GM21825 (cell line): ENCODE measurements at regions not wholly inside any gene's neighbourhood (a gene's known extent, or its start where the extent isn't known, plus 50 kb on each side); places are given as distances from the start of the nearest gene placed in this dataset.

Experiments
- ATAC-seq: cut with Tn5 transposase; IDR thresholded peaks from one replicate; pipeline ENCODE4 v1.9.1; 2021; ENCODE audit warnings: mild to moderate bottlenecking, moderate library complexity; ENCODE audit not compliant: unreplicated experiment

- no peak for ATAC-seq
These were observed 122.0 kb upstream of the ATP10A start for GRCh38 chr15:25985165-25985564.

GRCh38 chr15:25982736-25983135 lies 119.6 kb upstream of the ATP10A start:
- ATAC-seq: no peak

GRCh38 chr15:25981114-25981513 lies 118.0 kb upstream of the ATP10A start:
- no peak for ATAC-seq

- ATAC-seq: no peak
These were observed 109.1 kb upstream of the ATP10A start for GRCh38 chr15:25972141-25972675.

GRCh38 chr15:25971053-25971452 lies 107.9 kb upstream of the ATP10A start:
- ATAC-seq: no peak

GRCh38 chr15:25969886-25970285 lies 106.8 kb upstream of the ATP10A start:
- ATAC-seq: no peak

GRCh38 chr15:25967116-25967515 lies 104.0 kb upstream of the ATP10A start:
- no peak for ATAC-seq

- ATAC-seq: no peak
These were observed 102.2 kb upstream of the ATP10A start for GRCh38 chr15:25965326-25965725.

- ATAC-seq: no peak
These were observed 97.1 kb upstream of the ATP10A start for GRCh38 chr15:25960273-25960672.

GRCh38 chr15:25959100-25959499 lies 96.0 kb upstream of the ATP10A start:
- no peak for ATAC-seq

- no peak for ATAC-seq
These were observed 92.5 kb upstream of the ATP10A start for GRCh38 chr15:25955628-25956027.

- no peak for ATAC-seq
These were observed 91.3 kb upstream of the ATP10A start for GRCh38 chr15:25954398-25954797.

GRCh38 chr15:25950014-25950413 lies 86.9 kb upstream of the ATP10A start:
- no peak for ATAC-seq

- ATAC-seq: no peak
These were observed 84.5 kb upstream of the ATP10A start for GRCh38 chr15:25947323-25948314.

- ATAC-seq: no peak
These were observed 83.2 kb upstream of the ATP10A start for GRCh38 chr15:25946241-25946805.

GRCh38 chr15:25944386-25944785 lies 81.3 kb upstream of the ATP10A start:
- ATAC-seq: no peak

- ATAC-seq: no peak
These were observed 80.7 kb upstream of the ATP10A start for GRCh38 chr15:25943831-25944230.

GRCh38 chr15:25939122-25939521 lies 76.0 kb upstream of the ATP10A start:
- peak; percentile 92 for ATAC-seq

GRCh38 chr15:25937796-25938195 lies 74.7 kb upstream of the ATP10A start:
- no peak for ATAC-seq

- ATAC-seq: no peak
These were observed 72.9 kb upstream of the ATP10A start for GRCh38 chr15:25936004-25936403.

GRCh38 chr15:25933456-25934158 lies 70.5 kb upstream of the ATP10A start:
- ATAC-seq: peak; percentile 81
